Loucy (cell line): ENCODE measurements at regions not wholly inside any gene's neighbourhood (a gene's known extent, or its start where the extent isn't known, plus 50 kb on each side); places are given as distances from the start of the nearest gene placed in this dataset.

Experiments
- EZH2phosphoT487 ChIP-seq: fragments of 200-600 bp; IDR thresholded peaks from 2 replicates; pipeline ENCODE4 v1.6.1; 2018; ENCODE audit warnings: antibody characterized with exemption, mild to moderate bottlenecking, moderate library complexity, borderline replicate concordance
- TF ChIP-seq, protein P1 (sequence below): fragments of 200-600 bp; sonication (generic); conservative IDR thresholded peaks from 2 replicates; pipeline ENCODE4 v1.5.1; 2014; ENCODE audit warnings: mild to moderate bottlenecking, antibody characterized with exemption, low read length

DNA sequence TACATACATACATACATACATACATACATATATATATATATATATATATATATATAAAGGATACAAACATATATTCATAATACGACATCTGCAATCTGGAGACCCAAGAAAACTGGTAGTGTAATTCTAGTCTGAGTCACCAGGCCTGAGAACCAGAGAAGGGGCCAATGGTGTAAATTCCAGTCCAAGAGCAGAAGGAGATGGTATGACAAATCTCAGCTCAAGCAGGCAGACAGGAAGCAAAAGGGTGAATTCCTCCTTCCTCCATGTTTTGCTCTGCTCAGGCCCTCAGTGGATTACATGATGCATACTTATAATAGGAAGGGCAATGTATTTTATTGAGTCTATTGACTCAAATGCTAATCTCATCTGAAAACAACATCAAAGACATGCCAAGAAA lies 1060.4 kb upstream of the TMPRSS15 start:
- TF ChIP-seq, protein P1, sequence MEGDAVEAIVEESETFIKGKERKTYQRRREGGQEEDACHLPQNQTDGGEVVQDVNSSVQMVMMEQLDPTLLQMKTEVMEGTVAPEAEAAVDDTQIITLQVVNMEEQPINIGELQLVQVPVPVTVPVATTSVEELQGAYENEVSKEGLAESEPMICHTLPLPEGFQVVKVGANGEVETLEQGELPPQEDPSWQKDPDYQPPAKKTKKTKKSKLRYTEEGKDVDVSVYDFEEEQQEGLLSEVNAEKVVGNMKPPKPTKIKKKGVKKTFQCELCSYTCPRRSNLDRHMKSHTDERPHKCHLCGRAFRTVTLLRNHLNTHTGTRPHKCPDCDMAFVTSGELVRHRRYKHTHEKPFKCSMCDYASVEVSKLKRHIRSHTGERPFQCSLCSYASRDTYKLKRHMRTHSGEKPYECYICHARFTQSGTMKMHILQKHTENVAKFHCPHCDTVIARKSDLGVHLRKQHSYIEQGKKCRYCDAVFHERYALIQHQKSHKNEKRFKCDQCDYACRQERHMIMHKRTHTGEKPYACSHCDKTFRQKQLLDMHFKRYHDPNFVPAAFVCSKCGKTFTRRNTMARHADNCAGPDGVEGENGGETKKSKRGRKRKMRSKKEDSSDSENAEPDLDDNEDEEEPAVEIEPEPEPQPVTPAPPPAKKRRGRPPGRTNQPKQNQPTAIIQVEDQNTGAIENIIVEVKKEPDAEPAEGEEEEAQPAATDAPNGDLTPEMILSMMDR: no peak
- TF ChIP-seq EZH2phosphoT487: no peak
